COLO668 (cell line): ENCODE measurements at regions not wholly inside any gene's neighbourhood (a gene's known extent, or its start where the extent isn't known, plus 50 kb on each side); places are given as distances from the start of the nearest gene placed in this dataset.

Experiments
- DNase-seq: peaks from one replicate; lab custom pipeline; 2025; ENCODE audit not compliant: unreplicated experiment; lab: John Stamatoyannopoulos, UW

DNA sequence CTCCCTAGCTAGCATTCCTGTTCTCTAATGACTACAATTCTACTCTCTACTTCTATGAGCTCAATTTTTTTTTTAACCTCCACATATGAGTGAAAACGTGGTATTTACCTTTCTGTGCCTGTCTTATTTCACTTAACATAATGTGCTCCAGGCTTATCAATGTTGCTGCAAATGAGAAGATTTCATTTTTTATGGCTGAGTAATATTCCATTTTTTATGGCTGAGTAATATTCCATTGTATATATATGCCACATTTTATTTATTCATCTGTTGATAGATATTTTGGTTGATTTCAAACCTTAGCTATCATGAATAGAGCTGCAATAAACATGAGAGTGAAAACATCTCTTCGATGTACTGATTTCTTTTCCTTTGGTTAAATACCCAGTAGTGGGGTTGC lies 159.6 kb upstream of the TPK1 start:
- no peak for DNase-seq

DNA sequence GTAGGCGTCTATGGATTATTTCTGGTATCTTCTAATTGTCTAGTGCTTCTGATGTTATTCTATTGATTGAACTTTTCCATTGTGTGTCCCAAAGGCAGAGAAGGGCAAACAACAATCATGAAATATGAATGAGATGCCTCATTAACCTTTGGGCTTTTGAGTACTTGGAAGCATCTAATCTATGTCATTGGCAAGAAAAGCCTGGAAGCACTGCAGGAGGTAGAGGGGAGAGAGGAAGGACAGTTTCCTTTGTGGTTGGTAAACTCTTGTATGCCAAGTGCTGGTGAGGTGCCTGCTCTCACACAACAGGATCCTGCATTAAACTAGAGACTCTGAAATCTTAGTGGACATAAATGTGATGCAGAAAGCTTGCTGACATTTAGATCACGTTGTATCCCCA lies 155.2 kb upstream of the TPK1 start:
- DNase-seq: peak; percentile 12

DNA sequence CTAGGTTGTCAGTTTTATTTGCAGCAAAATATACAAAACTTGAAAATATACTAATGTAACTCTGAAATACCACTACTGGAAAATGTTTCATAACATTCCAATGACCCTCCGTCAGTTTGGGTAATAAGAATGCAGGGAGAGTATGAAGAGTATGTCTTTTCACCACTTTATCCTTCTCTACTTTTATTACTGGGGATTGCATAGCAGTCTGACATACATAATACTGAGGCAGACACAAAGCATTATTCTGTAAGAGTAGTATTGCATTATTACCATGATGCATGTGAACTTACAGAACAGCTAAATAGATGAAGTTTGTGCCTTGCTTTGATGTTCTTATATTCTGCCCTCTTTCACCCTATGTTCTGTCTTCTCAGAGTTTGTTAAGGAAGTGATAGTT lies 151.8 kb upstream of the TPK1 start:
- no peak for DNase-seq

DNA sequence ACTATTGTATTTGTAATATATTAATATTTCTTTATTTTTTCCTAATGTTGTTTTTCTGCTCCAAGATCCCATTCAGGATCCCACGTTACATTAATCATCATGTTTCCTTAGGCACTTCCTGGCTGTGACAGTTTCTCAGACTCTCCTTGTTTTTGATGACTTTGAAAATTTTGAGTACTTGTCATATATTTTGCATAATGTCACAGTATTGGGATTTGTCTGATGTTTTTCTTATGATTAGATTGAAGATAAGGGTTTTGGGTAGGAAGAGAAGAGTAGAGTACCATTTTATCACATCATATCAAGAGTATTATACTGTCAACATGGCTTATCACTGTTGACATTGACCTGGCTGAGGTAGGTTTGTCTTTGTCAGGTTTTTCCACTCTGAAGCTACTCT lies 146.3 kb upstream of the TPK1 start:
- no peak for DNase-seq

DNA sequence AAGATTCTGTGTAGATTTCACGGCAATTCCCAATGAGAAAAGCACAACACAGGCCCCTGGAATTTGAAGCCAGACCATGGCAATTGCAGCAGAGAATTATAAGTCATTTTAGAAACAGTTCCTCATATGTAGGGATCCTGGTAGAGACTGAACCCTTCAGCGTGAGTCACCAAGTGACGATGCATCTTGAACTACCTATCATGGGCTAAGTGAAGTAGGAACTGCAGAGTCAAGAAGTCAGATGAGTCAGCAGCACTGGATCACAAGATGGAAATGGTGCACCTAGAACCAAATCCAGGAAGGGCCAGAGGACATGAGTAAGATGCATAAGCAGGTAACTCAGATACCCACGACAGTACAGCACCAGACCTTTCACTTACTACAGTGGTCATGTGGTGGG lies 140.0 kb upstream of the TPK1 start:
- no peak for DNase-seq

DNA sequence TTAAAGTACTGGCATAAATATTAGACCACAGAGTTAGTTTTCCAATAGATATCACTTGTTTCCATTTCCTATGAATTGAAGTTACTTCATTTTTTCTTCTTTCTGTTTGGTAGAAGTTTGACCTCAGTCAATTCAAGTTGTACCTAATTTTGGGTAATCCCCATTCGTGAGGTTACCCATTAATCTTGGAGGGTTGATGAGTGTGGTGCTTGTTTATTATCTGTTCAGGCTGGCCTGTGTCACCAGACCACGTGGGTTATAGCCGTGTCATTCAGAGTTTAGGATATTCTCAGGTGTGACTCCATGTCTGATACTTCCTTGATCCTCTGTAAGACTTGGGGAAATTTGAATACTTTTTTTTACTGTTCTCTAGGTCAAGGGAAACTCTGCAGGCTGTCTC lies 133.9 kb upstream of the TPK1 start:
- no peak for DNase-seq

DNA sequence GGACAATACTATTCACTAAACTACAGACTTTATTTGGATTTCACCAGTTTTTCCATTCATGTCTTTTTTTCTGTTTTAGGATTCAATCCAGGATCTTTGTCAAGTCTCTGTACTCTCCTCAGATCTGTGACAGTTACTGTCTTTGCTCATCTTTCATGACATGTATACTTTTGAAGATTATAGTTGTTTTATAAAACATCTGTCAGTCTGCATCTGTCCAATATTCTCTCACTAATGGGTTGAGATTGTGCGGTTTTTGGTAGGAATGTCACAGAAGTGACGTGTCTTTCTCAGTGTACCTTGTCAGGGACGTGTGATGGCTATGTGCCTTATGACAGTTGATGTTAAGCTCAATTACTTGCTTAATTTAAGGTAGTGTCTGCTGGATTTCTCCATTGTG lies 124.9 kb upstream of the TPK1 start:
- DNase-seq: no peak

DNA sequence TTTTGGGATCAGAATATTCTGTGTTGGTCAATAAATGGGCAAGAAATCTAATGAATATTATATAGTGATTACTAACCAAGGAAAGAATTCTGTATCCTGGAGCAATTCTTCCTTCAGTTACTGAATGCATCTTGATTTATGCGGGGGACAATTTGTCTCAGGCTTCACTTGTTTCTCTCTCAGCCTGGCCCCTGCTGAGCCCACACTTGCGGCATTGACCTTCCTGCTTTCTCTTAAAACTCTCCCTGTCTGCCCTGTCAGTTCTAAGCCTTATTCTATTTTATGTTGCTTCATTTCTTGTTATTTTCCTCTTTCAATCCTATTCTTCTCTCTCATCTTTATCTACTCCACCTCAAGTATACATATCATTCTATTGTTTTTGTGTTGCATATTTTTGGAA lies 122.1 kb upstream of the TPK1 start:
- no peak for DNase-seq

DNA sequence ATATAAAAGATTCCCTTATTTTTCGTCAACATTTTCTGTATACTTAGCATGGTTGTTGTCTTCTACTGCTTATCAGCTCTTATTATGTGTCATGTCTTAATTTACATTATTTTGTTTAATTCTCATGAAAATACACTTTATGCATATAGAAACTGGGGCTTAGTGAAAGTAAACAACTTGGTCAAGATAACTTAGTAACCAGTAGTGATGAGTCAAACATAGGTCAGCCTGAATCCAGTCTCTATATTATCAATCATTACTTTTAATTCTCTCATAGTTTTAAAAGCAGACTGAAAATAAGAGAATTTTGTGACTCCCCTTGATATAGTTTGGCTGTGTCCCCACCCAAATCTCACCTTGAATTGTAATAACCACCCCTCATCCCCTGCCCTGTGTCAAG lies 119.6 kb upstream of the TPK1 start:
- no peak for DNase-seq

DNA sequence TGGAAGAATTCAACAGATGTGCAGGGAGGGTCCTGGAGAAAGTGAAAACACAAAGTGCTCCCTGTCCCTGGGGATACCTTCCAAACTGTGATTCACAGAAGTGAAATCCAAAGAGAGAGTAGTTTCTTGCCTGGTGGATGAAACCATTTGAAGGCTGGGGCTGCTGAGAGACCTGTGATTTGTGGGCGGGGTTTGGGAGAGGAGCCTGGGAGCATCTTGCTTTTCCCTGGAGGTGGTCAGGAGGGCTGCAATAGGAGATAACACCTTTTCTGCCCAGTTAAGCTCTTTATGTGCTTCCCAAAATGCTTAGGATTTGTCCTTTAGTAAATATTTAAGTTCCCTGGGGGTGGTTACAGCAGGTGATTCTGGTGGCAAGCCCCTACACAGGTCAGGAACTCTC lies 105.3 kb upstream of the TPK1 start:
- DNase-seq: no peak

DNA sequence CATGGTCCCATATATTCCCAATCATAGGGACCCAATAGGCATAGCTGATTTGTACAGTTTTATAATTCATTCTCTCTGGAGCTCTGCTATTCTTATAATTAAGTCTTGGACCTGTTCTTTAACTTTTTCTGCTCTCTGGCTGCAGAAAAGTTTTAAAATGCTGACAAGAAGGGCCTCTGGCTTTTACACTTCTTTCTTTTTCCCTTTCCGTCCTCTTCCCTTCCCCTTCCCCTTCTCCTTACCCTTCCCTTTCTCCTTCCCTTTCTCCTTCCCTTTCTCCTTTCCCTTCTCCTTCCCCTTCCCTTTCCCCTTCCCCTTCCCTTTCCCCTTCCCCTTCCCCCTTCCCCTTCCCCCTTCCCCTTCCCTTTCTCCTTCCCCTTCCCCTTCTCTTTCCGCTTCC lies 101.3 kb upstream of the TPK1 start:
- DNase-seq: no peak

DNA sequence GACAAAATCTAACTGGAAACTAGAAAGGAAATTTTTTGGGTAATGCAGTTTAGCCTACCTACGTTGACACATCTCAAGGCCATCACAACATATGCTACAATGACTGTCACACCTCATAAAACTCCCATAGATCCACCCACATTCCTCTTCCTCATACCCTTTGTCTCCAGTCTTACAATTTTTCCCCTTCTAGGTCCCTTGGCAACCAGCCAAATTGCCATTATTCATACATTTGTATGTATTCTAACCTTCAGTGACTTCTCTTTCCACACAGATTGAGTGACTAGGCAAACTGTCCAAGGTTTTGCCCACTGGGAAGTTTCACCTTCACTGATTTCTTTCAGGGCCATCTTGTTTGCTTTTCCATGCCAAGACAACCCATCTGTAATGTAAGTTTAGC lies 100.5 kb upstream of the TPK1 start:
- DNase-seq: peak; percentile 18

DNA sequence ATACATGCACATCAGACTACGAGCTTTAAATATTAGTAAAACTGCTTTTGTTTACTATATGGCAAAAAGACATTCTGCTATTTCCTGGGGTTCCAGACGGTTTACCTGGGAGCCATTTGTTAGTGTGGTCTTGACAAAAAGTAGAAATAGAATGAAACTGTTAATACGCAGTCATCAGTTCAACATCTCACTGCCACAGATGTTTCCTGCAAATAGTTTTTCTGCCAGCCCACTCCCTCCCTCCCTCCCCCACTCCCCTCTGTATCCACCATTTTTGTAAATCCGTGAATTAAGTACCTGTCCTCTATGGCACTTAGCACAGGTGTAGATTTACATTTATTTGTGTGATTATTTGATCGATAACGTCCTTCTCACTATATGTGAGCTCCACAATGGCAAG lies 74.6 kb upstream of the TPK1 start:
- DNase-seq: no peak

DNA sequence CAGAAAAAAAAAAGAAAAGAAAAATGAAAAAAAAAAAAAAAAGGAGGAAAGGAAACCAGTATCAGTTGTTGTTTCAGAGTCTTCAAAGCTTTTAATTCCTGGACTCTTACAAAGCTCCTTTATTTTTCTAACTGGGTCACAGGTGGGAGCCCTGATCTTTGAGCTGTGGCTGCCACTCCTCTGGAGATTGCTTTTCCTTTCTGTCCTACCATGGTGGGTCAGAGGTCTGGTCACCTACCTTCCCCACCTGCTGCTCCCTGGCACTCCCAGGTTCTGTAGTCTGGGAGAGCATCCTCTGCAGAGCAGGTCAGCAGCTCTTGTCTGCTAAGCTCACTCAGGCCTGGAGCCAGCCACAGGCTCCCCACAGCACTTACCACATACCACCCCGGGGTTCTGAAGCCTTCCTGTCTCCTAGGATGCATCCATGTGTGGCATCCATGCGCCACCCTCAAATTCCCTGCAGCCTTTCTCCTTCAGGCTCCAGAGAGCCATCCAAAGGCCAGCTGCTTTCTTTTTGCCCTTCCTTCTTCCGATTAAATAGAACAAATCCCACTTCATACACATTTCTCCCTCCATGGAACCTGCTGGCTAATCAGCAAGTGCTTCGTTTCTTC lies 73.2 kb upstream of the TPK1 start:
- DNase-seq: no peak

DNA sequence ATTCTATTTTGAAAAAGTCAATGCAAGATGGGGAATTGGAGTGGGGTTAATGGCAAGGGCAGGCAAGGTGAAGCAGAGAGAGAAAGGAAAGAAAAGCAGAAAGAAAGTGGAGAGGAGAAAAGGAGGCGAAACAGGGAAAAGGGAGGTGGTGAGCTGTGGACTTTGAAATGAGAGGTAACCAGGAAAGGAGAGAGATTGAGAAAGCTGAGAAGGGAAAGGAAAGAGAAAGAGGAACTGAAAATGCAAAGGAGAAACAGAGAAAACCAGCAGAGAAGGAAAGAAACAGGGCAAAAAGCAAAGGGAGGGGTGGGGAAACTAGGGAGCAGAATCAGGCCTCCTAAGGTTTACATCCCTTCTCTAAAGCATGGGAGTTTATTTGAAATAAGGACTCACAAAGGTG lies 72.5 kb upstream of the TPK1 start:
- DNase-seq: no peak

DNA sequence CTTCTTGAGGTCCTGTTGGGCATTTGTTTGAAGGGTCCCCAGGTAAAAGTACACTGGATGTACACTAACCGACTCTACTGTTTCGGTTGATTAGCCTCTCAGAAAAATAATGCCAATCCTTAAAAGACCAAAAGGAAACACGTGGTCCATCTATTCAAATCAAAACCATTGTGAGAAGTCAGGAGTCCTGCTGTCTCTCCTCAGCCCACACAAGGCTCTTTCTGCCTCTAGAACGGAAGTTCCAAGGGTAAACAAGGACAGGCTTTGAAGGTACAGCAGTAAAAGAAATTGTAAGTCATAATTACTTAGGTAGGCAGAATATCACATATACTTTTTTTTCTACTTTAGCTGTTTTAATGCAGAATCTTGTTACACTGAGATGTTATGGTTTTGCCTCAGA lies 71.7 kb upstream of the TPK1 start:
- DNase-seq: no peak

DNA sequence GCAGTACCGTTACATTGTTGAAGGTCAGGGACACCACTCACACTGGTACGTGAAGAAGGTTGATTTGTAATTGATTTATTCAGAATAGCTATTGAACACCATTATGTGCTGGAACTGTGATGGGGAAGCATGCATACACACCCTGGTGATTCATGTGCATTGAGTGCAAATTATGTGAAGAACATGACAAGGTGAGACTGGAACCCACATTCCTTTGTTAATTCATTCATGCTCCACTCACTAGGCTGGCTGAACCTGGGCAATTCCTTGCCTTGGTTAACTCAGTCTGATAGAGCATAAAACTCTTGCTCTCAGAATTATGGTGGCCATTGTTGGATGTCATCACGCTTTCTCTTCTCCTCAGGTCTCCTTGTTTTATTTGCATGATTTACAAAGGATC lies 67.3 kb upstream of the TPK1 start:
- no peak for DNase-seq

DNA sequence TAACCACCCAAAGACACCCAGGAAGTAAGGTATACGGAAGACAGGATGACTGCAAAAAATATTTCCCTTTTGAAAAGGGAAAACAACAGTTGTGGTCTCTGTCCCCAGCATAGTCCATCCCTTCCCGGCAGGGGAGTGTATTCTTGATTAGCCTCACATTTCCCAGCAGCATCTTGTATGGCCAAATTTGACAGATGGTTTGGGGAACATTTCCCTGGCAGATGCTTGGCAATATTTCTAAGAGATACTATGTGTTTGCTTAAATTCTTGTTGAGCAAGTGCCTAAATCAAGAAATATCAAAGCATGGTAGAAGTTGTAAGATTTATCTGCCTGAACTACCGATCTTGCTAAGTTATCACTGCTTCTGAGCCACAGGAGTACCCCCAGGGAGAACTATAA lies 56.9 kb upstream of the TPK1 start:
- no peak for DNase-seq
